ENCODE measurements at regions not wholly inside any gene's neighbourhood (a gene's known extent, or its start where the extent isn't known, plus 50 kb on each side); places are given as distances from the start of the nearest gene placed in this dataset.

- no peaks in the 10 kb centered on the region for H3K36me3 ChIP-seq (ENCODE audit: control insufficient read depth in 4 of 4, insufficient read depth in 3 of 4, low read depth in 1 of 4, low read length in 3 of 4)
- WGBS, result 86% methylated on average over 4 of the region's 4 CpGs
- H3K9me3 ChIP-seq (ENCODE audit: control insufficient read depth in 4 of 4, low read length in 3 of 4), result no peaks in the 10 kb centered on the region
- H3K4me1 ChIP-seq (ENCODE audit: control insufficient read depth in 4 of 4, insufficient read depth in 4 of 4, low read length in 3 of 4), result no peaks in the 10 kb centered on the region
- no peak overlapping the region for H3K9ac ChIP-seq (ENCODE audit: low read depth in 1 of 2, low read length in 2 of 2)
- H3K27me3 ChIP-seq (ENCODE audit: control insufficient read depth in 4 of 4, insufficient read depth in 4 of 4, low read length in 3 of 4), result no peaks in the 10 kb centered on the region
- TF ChIP-seq, protein P1, sequence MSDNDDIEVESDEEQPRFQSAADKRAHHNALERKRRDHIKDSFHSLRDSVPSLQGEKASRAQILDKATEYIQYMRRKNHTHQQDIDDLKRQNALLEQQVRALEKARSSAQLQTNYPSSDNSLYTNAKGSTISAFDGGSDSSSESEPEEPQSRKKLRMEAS (IDR thresholded peaks at IDR 0.05), result no peak
- DNase-seq (ENCODE audit: low spot score), result no peak
- H3K27ac ChIP-seq (ENCODE audit: low read depth in 1 of 2, low read length in 2 of 2), result no peak overlapping the region
- H3K4me3 ChIP-seq (ENCODE audit: low read depth in 1 of 3, low read length in 3 of 3), result no peak overlapping the region
These were observed 968.7 kb downstream of the CNTNAP5 start for GRCh38 chr2:124993809-124994208.

GRCh38 chr2:124995185-124995912 lies 970.3 kb downstream of the CNTNAP5 start:
- H3K27ac ChIP-seq (ENCODE audit: low read depth in 1 of 2, low read length in 2 of 2), result no peak overlapping the region
- no peak overlapping the region for H3K9ac ChIP-seq (ENCODE audit: low read depth in 1 of 2, low read length in 2 of 2)
- 91% methylated on average over 6 of the region's 6 CpGs for WGBS
- H3K36me3 ChIP-seq (ENCODE audit: control insufficient read depth in 4 of 4, insufficient read depth in 3 of 4, low read depth in 1 of 4, low read length in 3 of 4), result no peaks in the 10 kb centered on the region
- no peak overlapping the region for H3K4me3 ChIP-seq (ENCODE audit: low read depth in 1 of 3, low read length in 3 of 3)
- no peak for TF ChIP-seq FOXA1 (IDR thresholded peaks at IDR 0.05)
- TF ChIP-seq EGR1 (IDR thresholded peaks at IDR 0.05; ENCODE audit: low read depth in 2 of 2), result no peak
- no peak for TF ChIP-seq NR2F2 (IDR thresholded peaks at IDR 0.05)
- no peak for TF ChIP-seq RAD21 (IDR thresholded peaks at IDR 0.05)
- no peak for TF ChIP-seq YY1 (IDR thresholded peaks at IDR 0.05)
- TF ChIP-seq REST (IDR thresholded peaks at IDR 0.05), result no peak
- TF ChIP-seq ZBTB33 (IDR thresholded peaks at IDR 0.05), result no peak
- no peak for TF ChIP-seq CTCF (IDR thresholded peaks at IDR 0.05; ENCODE audit: low read depth, low read length, missing input control)
- TF ChIP-seq RXRA (IDR thresholded peaks at IDR 0.05), result no peak
- TF ChIP-seq FOXA2 (IDR thresholded peaks at IDR 0.05), result no peak
- no peak for TF ChIP-seq SP1 (IDR thresholded peaks at IDR 0.05)
- TF ChIP-seq HNF4G (IDR thresholded peaks at IDR 0.05), result no peak
- TF ChIP-seq, protein P1 (IDR thresholded peaks at IDR 0.05), result no peak
- TF ChIP-seq, protein P2, sequence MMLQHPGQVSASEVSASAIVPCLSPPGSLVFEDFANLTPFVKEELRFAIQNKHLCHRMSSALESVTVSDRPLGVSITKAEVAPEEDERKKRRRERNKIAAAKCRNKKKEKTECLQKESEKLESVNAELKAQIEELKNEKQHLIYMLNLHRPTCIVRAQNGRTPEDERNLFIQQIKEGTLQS (IDR thresholded peaks at IDR 0.05), result no peak
- TF ChIP-seq JUND (IDR thresholded peaks at IDR 0.05), result no peak
- no peak for TF ChIP-seq TAF1 (conservative IDR thresholded peaks at IDR 0.05)
- no peak for TF ChIP-seq HNF4A (conservative IDR thresholded peaks at IDR 0.05)
- H3K27me3 ChIP-seq (ENCODE audit: control insufficient read depth in 4 of 4, insufficient read depth in 4 of 4, low read length in 3 of 4), result no peaks in the 10 kb centered on the region
- no peaks in the 10 kb centered on the region for H3K9me3 ChIP-seq (ENCODE audit: control insufficient read depth in 4 of 4, low read length in 3 of 4)
- no peak for DNase-seq (ENCODE audit: low spot score)
- no peaks in the 10 kb centered on the region for H3K4me1 ChIP-seq (ENCODE audit: control insufficient read depth in 4 of 4, insufficient read depth in 4 of 4, low read length in 3 of 4)
